ENCODE measurements at regions not wholly inside any gene's neighbourhood (a gene's known extent, or its start where the extent isn't known, plus 50 kb on each side); places are given as distances from the start of the nearest gene placed in this dataset.

DNA sequence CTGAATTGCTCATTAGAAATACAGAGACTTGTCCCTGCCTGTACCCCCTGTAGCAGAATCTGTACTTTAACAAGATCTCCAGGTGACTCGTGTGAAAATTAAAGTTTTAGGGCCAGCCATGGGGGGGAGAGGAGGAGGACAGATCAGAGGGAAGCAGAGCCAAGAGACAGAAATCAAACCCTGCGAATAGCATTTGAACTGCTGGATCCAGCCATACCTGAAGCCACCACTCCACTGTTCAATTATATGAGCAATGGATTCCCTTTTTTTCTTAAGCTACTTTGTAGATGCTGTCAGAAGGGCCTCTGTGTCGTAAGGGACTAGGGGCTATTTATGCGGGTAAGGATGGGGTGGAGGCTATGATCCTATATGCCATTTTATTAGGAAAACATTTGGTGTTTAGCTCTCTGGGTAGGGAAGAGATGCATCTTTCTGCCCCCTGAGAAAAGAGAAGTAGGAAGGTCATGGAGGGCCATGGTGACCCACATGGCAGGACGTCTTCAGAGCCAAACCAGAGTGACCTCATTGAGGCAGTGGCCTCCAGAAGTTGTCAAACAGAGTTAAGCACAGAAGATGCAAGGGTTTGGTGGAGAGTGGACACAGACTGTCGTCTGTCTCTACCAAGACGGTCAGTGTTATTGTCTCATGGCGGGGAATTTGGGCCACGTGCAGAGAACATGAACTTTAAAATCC lies 203.9 kb downstream of the PHETA1 start:
- Mint-ChIP-seq H3K4me1 (peaks cover 13% of the 10 kb centered on the region), H3K27me3 (ENCODE audit: low read depth) (no peaks in the 10 kb centered on the region), H3K4me3 (no peak overlapping the region), H3K27ac (no peak overlapping the region), H3K9me3 (no peaks in the 10 kb centered on the region), H3K36me3 (no peaks in the 10 kb centered on the region)
- CTCF ChIA-PET: no interaction called here
- TF ChIP-seq, protein P1, sequence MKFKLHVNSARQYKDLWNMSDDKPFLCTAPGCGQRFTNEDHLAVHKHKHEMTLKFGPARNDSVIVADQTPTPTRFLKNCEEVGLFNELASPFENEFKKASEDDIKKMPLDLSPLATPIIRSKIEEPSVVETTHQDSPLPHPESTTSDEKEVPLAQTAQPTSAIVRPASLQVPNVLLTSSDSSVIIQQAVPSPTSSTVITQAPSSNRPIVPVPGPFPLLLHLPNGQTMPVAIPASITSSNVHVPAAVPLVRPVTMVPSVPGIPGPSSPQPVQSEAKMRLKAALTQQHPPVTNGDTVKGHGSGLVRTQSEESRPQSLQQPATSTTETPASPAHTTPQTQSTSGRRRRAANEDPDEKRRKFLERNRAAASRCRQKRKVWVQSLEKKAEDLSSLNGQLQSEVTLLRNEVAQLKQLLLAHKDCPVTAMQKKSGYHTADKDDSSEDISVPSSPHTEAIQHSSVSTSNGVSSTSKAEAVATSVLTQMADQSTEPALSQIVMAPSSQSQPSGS (CRISPR knock-in tag; IDR thresholded peaks at IDR 0.05; ENCODE audit: borderline replicate concordance, low read depth): no peak
- TF ChIP-seq ZBTB21 (CRISPR knock-in tag; IDR thresholded peaks at IDR 0.05; ENCODE audit: borderline replicate concordance): no peak
- TF ChIP-seq, protein P2, sequence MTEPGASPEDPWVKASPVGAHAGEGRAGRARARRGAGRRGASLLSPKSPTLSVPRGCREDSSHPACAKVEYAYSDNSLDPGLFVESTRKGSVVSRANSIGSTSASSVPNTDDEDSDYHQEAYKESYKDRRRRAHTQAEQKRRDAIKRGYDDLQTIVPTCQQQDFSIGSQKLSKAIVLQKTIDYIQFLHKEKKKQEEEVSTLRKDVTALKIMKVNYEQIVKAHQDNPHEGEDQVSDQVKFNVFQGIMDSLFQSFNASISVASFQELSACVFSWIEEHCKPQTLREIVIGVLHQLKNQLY (CRISPR knock-in tag; IDR thresholded peaks at IDR 0.05): no peak
- TF ChIP-seq, protein P3, sequence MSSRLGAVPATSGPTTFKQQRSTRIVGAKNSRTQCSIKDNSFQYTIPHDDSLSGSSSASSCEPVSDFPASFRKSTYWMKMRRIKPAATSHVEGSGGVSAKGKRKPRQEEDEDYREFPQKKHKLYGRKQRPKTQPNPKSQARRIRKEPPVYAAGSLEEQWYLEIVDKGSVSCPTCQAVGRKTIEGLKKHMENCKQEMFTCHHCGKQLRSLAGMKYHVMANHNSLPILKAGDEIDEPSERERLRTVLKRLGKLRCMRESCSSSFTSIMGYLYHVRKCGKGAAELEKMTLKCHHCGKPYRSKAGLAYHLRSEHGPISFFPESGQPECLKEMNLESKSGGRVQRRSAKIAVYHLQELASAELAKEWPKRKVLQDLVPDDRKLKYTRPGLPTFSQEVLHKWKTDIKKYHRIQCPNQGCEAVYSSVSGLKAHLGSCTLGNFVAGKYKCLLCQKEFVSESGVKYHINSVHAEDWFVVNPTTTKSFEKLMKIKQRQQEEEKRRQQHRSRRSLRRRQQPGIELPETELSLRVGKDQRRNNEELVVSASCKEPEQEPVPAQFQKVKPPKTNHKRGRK (CRISPR knock-in tag; IDR thresholded peaks at IDR 0.05; ENCODE audit: borderline replicate concordance): no peak
- ATAC-seq (no peak), DNase-seq (ENCODE audit: low spot score) (no peak)
- POLR2A ChIA-PET: no interaction called here

DNA sequence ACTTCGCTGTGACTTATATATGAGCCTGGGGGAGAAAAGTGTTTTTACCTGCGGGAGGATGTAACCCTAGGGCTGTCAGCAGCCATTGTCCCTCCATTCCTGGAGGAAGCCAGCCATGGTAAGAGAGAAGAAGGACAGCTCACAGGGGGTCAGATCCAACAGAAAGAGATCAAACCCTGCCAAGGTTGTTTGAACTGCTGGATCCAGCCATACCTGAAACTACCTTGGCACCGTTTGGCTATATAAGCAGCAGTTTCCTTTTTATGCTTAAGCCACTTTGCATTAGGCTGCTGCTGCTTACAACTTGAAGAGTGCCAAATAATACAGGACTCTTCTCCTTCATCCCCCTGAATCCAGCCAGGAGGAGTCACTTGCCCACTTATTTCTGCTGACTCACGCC lies 205.5 kb downstream of the PHETA1 start:
- ChIA-PET POLR2A (no interaction called here), CTCF (no interaction called here)
- ATAC-seq (no peak), DNase-seq (ENCODE audit: low spot score) (no peak)
- Mint-ChIP-seq H3K27ac (no peak overlapping the region), H3K4me1 (peaks cover 27% of the 10 kb centered on the region), H3K27me3 (ENCODE audit: low read depth) (no peaks in the 10 kb centered on the region), H3K4me3 (no peak overlapping the region), H3K9me3 (no peaks in the 10 kb centered on the region), H3K36me3 (no peaks in the 10 kb centered on the region)
- no peak for TF ChIP-seq NR1H2 (CRISPR knock-in tag; IDR thresholded peaks at IDR 0.05)
- TF ChIP-seq, protein P4, sequence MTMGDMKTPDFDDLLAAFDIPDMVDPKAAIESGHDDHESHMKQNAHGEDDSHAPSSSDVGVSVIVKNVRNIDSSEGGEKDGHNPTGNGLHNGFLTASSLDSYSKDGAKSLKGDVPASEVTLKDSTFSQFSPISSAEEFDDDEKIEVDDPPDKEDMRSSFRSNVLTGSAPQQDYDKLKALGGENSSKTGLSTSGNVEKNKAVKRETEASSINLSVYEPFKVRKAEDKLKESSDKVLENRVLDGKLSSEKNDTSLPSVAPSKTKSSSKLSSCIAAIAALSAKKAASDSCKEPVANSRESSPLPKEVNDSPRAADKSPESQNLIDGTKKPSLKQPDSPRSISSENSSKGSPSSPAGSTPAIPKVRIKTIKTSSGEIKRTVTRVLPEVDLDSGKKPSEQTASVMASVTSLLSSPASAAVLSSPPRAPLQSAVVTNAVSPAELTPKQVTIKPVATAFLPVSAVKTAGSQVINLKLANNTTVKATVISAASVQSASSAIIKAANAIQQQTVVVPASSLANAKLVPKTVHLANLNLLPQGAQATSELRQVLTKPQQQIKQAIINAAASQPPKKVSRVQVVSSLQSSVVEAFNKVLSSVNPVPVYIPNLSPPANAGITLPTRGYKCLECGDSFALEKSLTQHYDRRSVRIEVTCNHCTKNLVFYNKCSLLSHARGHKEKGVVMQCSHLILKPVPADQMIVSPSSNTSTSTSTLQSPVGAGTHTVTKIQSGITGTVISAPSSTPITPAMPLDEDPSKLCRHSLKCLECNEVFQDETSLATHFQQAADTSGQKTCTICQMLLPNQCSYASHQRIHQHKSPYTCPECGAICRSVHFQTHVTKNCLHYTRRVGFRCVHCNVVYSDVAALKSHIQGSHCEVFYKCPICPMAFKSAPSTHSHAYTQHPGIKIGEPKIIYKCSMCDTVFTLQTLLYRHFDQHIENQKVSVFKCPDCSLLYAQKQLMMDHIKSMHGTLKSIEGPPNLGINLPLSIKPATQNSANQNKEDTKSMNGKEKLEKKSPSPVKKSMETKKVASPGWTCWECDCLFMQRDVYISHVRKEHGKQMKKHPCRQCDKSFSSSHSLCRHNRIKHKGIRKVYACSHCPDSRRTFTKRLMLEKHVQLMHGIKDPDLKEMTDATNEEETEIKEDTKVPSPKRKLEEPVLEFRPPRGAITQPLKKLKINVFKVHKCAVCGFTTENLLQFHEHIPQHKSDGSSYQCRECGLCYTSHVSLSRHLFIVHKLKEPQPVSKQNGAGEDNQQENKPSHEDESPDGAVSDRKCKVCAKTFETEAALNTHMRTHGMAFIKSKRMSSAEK (CRISPR knock-in tag; IDR thresholded peaks at IDR 0.05; ENCODE audit: borderline replicate concordance): no peak
- TF ChIP-seq, protein P5, sequence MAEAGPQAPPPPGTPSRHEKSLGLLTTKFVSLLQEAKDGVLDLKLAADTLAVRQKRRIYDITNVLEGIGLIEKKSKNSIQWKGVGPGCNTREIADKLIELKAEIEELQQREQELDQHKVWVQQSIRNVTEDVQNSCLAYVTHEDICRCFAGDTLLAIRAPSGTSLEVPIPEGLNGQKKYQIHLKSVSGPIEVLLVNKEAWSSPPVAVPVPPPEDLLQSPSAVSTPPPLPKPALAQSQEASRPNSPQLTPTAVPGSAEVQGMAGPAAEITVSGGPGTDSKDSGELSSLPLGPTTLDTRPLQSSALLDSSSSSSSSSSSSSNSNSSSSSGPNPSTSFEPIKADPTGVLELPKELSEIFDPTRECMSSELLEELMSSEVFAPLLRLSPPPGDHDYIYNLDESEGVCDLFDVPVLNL (CRISPR knock-in tag; IDR thresholded peaks at IDR 0.05; ENCODE audit: borderline replicate concordance, low read depth): no peak
- no peak for TF ChIP-seq ETV6 (CRISPR knock-in tag; IDR thresholded peaks at IDR 0.05)
- TF ChIP-seq CREB1 (CRISPR knock-in tag; IDR thresholded peaks at IDR 0.05): no peak
- TF ChIP-seq CBFB (CRISPR knock-in tag; IDR thresholded peaks at IDR 0.05; ENCODE audit: low read depth): no peak

DNA sequence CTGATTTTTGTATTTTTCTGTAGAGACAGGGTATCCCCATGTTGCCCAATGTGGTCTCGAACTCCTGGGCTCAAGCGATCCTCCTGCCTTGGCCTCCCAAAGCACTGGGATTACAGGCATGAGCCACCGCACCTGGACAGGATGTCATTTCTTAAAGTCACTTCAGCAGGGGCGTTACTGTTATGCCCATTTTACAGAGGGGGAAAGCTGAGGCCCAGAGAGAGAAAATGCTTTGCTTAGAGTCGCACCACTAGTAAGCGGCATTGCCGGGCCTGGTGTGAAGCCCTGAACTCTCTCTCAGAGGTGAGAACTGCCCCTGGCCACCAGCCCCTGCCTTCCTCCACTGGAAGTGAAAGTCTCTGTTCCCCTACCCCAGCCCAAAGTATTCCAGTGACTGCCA lies 207.0 kb downstream of the PHETA1 start:
- CTCF ChIA-PET: no interaction called here
- peaks cover 33% of the 10 kb centered on the region for H3K4me1 Mint-ChIP-seq
- no peak for ATAC-seq
- no peak overlapping the region for H3K27ac Mint-ChIP-seq
- no peaks in the 10 kb centered on the region for H3K9me3 Mint-ChIP-seq
- H3K4me3 Mint-ChIP-seq: no peak overlapping the region
- POLR2A ChIA-PET: no interaction called here
- no peaks in the 10 kb centered on the region for H3K27me3 Mint-ChIP-seq (ENCODE audit: low read depth)
- H3K36me3 Mint-ChIP-seq: no peaks in the 10 kb centered on the region
- no peak for DNase-seq (ENCODE audit: low spot score)
- TF ChIP-seq, protein P6, sequence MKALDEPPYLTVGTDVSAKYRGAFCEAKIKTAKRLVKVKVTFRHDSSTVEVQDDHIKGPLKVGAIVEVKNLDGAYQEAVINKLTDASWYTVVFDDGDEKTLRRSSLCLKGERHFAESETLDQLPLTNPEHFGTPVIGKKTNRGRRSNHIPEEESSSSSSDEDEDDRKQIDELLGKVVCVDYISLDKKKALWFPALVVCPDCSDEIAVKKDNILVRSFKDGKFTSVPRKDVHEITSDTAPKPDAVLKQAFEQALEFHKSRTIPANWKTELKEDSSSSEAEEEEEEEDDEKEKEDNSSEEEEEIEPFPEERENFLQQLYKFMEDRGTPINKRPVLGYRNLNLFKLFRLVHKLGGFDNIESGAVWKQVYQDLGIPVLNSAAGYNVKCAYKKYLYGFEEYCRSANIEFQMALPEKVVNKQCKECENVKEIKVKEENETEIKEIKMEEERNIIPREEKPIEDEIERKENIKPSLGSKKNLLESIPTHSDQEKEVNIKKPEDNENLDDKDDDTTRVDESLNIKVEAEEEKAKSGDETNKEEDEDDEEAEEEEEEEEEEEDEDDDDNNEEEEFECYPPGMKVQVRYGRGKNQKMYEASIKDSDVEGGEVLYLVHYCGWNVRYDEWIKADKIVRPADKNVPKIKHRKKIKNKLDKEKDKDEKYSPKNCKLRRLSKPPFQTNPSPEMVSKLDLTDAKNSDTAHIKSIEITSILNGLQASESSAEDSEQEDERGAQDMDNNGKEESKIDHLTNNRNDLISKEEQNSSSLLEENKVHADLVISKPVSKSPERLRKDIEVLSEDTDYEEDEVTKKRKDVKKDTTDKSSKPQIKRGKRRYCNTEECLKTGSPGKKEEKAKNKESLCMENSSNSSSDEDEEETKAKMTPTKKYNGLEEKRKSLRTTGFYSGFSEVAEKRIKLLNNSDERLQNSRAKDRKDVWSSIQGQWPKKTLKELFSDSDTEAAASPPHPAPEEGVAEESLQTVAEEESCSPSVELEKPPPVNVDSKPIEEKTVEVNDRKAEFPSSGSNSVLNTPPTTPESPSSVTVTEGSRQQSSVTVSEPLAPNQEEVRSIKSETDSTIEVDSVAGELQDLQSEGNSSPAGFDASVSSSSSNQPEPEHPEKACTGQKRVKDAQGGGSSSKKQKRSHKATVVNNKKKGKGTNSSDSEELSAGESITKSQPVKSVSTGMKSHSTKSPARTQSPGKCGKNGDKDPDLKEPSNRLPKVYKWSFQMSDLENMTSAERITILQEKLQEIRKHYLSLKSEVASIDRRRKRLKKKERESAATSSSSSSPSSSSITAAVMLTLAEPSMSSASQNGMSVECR (CRISPR knock-in tag; IDR thresholded peaks at IDR 0.05; ENCODE audit: borderline replicate concordance): no peak
- TF ChIP-seq, protein P7, sequence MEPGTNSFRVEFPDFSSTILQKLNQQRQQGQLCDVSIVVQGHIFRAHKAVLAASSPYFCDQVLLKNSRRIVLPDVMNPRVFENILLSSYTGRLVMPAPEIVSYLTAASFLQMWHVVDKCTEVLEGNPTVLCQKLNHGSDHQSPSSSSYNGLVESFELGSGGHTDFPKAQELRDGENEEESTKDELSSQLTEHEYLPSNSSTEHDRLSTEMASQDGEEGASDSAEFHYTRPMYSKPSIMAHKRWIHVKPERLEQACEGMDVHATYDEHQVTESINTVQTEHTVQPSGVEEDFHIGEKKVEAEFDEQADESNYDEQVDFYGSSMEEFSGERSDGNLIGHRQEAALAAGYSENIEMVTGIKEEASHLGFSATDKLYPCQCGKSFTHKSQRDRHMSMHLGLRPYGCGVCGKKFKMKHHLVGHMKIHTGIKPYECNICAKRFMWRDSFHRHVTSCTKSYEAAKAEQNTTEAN (CRISPR knock-in tag; IDR thresholded peaks at IDR 0.05): no peak
- TF ChIP-seq NR3C1 (CRISPR knock-in tag; conservative IDR thresholded peaks at IDR 0.05; ENCODE audit: low read depth): no peak
- TF ChIP-seq, protein P3 (CRISPR knock-in tag; IDR thresholded peaks at IDR 0.05; ENCODE audit: borderline replicate concordance): no peak
